ENCODE measurements at regions not wholly inside any gene's neighbourhood (a gene's known extent, or its start where the extent isn't known, plus 50 kb on each side); places are given as distances from the start of the nearest gene placed in this dataset.
"Not testable (repeated sequence)": the region's sequence is repeated elsewhere in the genome, so short reads cannot be mapped to it uniquely, and the experiment has no call there.

DNA sequence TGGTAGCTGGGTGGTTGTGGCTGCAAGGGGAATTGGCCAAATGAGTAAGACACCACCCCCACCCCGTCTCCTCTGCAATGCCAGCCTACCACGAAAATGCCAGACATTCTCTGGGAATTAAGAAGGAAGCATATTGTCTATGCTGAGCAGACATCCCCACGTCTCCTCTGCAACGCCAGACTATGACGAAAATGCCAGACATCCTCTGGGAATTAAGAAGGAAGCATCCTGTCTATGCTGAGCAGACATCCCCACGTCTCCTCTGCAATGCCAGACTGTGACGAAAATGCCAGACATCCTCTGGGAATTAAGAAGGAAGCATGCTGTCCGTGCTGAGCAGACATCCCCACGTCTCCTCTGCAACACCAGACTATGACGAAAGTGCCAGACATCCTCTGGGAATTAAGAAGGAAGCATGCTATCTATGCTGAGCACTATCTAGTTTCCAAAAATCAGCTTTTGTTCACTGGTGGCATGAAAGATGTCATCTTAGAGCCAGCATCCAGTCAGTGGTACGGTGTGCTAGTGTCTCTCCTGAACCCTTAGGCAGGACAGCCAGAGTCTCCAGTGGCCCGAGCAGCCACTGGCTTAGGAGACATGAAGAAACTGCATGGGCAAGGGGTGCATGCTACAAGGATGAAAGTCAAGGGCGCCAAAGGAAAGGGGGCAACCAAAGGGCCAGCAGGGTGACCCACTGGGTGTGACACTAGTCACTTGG is 339.8 kb upstream of the FRG1 start:
- Histone ChIP-seq H3K4me3 (no peak overlapping the region), H3K27me3 (no peaks in the 10 kb centered on the region), H3K36me3 (no peaks in the 10 kb centered on the region), H3K27ac (no peak overlapping the region), H3K4me1 (no peaks in the 10 kb centered on the region), H3K9me3 (no peaks in the 10 kb centered on the region)
- TF ChIP-seq POLR2AphosphoS5 (IDR thresholded peaks at IDR 0.05) (no peak), POLR2A (IDR thresholded peaks at IDR 0.05) (no peak)
- TF ChIP-seq, protein P1, sequence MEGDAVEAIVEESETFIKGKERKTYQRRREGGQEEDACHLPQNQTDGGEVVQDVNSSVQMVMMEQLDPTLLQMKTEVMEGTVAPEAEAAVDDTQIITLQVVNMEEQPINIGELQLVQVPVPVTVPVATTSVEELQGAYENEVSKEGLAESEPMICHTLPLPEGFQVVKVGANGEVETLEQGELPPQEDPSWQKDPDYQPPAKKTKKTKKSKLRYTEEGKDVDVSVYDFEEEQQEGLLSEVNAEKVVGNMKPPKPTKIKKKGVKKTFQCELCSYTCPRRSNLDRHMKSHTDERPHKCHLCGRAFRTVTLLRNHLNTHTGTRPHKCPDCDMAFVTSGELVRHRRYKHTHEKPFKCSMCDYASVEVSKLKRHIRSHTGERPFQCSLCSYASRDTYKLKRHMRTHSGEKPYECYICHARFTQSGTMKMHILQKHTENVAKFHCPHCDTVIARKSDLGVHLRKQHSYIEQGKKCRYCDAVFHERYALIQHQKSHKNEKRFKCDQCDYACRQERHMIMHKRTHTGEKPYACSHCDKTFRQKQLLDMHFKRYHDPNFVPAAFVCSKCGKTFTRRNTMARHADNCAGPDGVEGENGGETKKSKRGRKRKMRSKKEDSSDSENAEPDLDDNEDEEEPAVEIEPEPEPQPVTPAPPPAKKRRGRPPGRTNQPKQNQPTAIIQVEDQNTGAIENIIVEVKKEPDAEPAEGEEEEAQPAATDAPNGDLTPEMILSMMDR (IDR thresholded peaks at IDR 0.05), result no peak
- no peak for DNase-seq (ENCODE audit: low spot score in 2 of 2)
- intact Hi-C loops (cut with DNase I; ENCODE audit: low total_unique reads), result no loop called here

DNA sequence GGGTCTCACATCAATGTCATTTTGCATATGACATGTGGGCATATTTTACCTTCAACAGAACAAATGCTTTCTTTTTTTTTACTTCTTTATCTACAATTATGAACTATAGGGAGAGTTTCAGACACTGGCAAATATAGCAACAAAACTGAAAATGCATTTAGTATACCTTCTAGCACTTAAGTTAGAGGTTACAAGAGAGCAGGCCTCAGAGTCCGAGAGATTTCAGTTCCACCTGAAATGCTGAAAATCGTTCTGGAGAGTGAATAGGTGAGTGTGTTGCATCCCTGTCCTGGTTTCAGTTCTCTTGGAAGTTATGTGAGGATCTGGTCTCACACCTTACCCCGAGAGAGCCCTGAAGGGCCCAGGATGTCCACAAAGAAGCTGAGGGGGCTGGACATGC is 337.8 kb upstream of the FRG1 start:
- H3K27me3 ChIP-seq; H3K36me3 ChIP-seq; H3K9me3 ChIP-seq; H3K27ac ChIP-seq; H3K4me3 ChIP-seq; intact Hi-C loops (cut with DNase I; ENCODE audit: low total_unique reads); H3K4me1 ChIP-seq; DNase-seq (ENCODE audit: low spot score in 2 of 2): not testable (repeated sequence)

DNA sequence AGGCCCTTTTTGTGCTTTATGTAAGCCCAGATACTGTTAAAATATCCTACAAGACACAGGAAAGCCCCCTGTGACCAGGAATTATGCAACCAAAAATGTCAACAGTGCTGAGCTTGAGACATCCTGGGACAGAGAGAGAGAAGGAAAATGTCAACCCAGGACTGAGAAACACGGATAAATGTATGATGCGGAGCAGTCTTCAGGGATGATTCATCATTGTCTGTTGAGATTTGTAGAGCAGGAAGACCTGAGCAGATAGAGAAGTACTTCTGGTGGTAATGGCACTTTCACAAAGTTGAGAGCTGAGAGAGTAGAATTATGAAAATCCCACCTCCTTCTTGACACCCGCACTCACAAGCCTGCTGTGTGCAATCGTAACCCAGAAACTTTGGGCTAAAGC is 330.1 kb upstream of the FRG1 start:
- H3K4me3 ChIP-seq; H3K27me3 ChIP-seq; H3K4me1 ChIP-seq; H3K36me3 ChIP-seq; H3K27ac ChIP-seq; intact Hi-C loops (cut with DNase I; ENCODE audit: low total_unique reads); H3K9me3 ChIP-seq; DNase-seq (ENCODE audit: low spot score in 2 of 2): not testable (repeated sequence)

DNA sequence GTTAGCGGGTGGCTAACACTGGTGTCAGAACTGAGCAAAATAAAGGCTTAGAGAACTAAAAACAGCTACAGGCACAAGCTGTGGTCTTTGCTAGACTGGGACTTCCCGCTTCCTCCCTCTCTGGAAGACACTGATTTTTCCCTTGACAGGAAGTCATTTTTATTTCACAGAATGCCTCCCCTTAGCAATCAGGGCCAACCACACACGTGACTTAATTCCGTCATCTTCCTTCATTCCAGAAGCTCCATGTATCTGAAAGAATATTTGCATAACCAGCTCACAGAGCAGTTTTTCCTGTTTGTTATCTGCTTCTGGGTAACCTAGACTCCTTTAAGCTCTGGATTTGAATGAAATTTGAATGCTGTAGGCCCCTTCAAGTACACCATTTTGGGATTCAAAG is 327.5 kb upstream of the FRG1 start:
- Histone ChIP-seq H3K4me1 (no peaks in the 10 kb centered on the region), H3K4me3 (no peak overlapping the region), H3K9me3 (no peaks in the 10 kb centered on the region), H3K36me3 (no peaks in the 10 kb centered on the region), H3K27ac (no peak overlapping the region), H3K27me3 (no peaks in the 10 kb centered on the region)
- DNase-seq (ENCODE audit: low spot score in 2 of 2), result no peak
- TF ChIP-seq POLR2AphosphoS5 (IDR thresholded peaks at IDR 0.05) (no peak), POLR2A (IDR thresholded peaks at IDR 0.05) (no peak)
- TF ChIP-seq, protein P1 (IDR thresholded peaks at IDR 0.05), result no peak
- intact Hi-C loops (cut with DNase I; ENCODE audit: low total_unique reads), result no loop called here

DNA sequence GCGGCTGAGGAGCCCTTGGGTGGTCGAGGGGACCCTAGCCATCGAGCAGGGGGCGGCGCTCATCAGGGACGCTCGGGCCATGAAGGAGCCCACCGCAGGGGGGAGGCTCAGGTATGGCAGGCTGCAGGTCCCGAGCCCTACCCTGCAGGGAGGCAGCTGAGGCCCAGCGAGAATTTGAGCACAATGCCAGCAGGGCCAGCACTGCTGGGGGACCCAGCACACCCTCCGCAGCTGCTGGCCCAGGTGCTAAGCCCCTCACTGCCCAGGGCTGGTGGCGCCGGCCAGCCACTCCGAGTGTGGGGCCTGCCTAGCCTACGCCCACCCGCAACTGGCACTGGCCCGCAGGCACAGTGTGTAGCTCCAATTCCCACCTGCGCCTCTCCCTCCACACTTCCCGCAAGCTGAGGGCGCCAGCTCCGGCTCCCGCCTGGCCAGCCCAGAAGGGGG is 325.4 kb upstream of the FRG1 start:
- Histone ChIP-seq H3K27ac (no peak overlapping the region), H3K4me1 (no peaks in the 10 kb centered on the region), H3K4me3 (no peak overlapping the region), H3K9me3 (no peaks in the 10 kb centered on the region), H3K27me3 (no peaks in the 10 kb centered on the region), H3K36me3 (no peaks in the 10 kb centered on the region)
- DNase-seq (ENCODE audit: low spot score in 2 of 2), result no peak
- intact Hi-C loops (cut with DNase I; ENCODE audit: low total_unique reads), result no loop called here
- TF ChIP-seq POLR2AphosphoS5 (IDR thresholded peaks at IDR 0.05) (no peak), POLR2A (IDR thresholded peaks at IDR 0.05) (no peak)
- TF ChIP-seq, protein P1 (IDR thresholded peaks at IDR 0.05), result no peak

DNA sequence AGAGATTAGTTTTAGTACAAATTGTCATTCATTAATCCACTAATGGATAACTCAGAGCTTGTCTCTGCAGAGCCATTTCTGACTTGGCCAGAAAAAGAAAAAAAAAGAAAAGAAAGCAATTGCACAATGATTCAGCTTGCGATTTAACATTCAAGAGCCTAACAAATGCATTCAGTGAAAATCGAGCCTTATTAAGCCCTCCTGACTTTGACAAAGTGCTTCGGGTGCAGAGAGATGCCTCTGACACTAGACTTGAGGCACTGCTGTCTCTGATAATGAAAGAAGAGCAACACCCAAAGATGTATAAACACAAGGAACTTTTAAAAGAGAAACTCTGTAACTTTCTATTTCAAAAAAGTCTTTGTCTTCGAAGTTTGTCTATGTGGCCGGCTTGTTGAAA is 322.9 kb upstream of the FRG1 start:
- H3K4me1 ChIP-seq; H3K36me3 ChIP-seq; DNase-seq (ENCODE audit: low spot score in 2 of 2); H3K27ac ChIP-seq; H3K9me3 ChIP-seq; H3K27me3 ChIP-seq; H3K4me3 ChIP-seq; intact Hi-C loops (cut with DNase I; ENCODE audit: low total_unique reads): not testable (repeated sequence)

DNA sequence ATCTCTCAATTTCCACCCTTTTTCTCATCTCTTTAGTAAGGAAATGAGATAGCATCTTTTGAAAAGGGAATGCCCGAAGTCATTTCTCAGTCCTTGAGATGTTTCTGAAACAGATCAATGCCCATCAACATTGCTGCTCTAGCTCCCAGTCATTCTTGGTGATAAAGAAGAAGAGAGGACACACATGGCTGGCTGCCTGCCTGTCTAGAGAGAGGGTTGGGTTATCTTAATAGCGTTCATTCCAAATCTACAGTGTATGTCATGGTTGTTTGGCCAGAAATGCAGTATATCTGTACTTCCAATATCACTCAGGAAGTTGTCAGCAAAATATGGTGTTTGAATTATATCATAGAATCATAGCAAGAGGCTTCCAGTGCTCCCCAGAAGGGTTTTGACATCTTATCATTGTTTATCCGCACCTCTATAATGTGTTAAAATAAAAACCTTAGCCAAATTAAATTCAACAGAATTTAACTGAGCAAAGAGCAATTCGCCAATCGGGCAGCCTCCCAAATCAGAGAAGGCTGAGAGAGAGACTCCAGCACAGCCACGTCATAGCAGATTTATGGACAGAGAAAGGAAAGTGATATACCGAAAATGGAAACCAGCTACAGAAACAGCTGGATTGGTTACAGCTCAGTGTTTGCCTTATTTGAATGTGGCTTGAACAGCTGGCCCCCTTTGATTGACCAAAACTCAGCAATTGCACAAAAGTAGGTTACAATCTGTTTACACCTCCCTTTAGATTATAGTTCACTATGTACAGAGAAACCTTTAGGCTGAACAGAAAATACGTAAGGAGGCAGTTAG is 321.0 kb upstream of the FRG1 start:
- intact Hi-C loops (cut with DNase I; ENCODE audit: low total_unique reads); H3K36me3 ChIP-seq; DNase-seq (ENCODE audit: low spot score in 2 of 2); H3K9me3 ChIP-seq; H3K4me3 ChIP-seq; H3K4me1 ChIP-seq; H3K27ac ChIP-seq; H3K27me3 ChIP-seq: not testable (repeated sequence)

DNA sequence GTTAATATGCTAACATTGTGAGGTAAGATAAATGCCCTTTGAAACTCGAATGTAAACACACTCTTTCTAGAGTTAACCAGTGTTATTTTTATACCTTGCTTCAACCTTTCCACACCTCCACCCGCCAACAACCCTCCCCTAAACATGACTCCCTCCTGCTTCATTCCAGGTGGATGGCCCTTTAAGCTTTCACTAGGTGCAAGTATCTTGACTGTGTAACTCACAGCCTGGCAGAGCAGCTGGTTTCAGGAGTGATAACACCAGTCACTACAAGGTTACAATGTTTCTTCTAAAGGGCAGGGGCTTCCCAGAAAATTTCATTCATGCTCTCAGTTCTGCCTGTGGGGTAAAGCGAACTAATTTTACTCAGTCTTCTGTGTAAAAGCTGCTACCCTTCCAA is 318.1 kb upstream of the FRG1 start:
- H3K4me1 ChIP-seq; DNase-seq (ENCODE audit: low spot score in 2 of 2); H3K36me3 ChIP-seq; H3K27ac ChIP-seq; intact Hi-C loops (cut with DNase I; ENCODE audit: low total_unique reads); H3K9me3 ChIP-seq; H3K4me3 ChIP-seq; H3K27me3 ChIP-seq: not testable (repeated sequence)

DNA sequence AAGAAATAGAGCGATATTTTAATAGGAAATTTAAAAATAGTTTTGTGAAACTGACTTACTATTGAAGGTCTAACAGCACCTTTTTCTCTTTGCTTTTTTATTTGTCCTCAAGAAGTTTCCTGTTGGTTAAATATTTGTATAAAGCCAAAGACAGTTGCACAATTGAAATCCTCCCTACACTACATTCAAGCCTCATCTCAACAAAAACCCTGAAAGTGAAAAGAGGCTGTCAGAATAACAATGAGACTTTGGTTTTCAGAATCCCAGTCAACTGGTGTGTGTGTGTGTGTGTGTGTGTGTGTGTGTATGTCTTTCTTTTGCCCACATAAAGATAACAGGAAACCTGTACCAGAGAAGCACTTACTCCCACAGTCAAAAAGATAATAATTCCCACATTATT is 313.6 kb upstream of the FRG1 start:
- H3K36me3 ChIP-seq; DNase-seq (ENCODE audit: low spot score in 2 of 2); intact Hi-C loops (cut with DNase I; ENCODE audit: low total_unique reads): not testable (repeated sequence)

DNA sequence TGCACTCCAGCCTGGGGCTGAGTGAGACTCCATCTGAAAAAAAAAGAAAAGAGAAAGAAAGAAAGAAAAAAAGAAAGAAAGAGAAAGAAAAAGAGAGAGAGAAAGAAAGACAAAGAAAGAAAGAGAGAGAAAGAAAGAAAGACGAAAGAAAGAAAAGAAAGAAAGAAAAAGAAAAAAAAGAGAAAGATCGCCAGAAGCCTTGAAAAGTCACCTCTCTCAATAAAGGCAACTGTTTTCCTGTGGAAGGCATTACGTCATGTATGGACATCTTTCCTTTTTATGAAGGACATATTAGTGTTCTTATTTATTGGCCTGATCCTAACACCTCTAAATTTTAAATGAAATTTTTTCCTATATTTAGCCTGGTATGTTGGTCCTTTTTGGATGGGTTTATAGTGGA is 310.9 kb upstream of the FRG1 start:
- DNase-seq (ENCODE audit: low spot score in 2 of 2); H3K4me3 ChIP-seq; H3K27me3 ChIP-seq; H3K36me3 ChIP-seq; intact Hi-C loops (cut with DNase I; ENCODE audit: low total_unique reads); H3K4me1 ChIP-seq; H3K27ac ChIP-seq; H3K9me3 ChIP-seq: not testable (repeated sequence)

More for the DNA sequence above, 313.6 kb upstream of the FRG1 start:
- not testable (repeated sequence) for H3K27me3 ChIP-seq, H3K4me1 ChIP-seq, H3K9me3 ChIP-seq, H3K4me3 ChIP-seq, H3K27ac ChIP-seq
